Esophagus squamous epithelium (tissue), 4 donors: ENCODE measurements at regions not wholly inside any gene's neighbourhood (a gene's known extent, or its start where the extent isn't known, plus 50 kb on each side); places are given as distances from the start of the nearest gene placed in this dataset.

Experiments used
- CTCF ChIP-seq, 6 experiments: fragments of 450-650 bp in 4 of 6; fragments of 200-600 bp in 2 of 6; sonication (generic) in 2 of 6; IDR thresholded peaks; one replicate each; pipeline ENCODE4 v1.5.1; 2016 to 2019; ENCODE audit warnings: antibody characterized with exemption in 6 of 6, mild to moderate bottlenecking in 4 of 6, moderate library complexity in 4 of 6
- POLR2A ChIP-seq, 4 donors: fragments of 450-650 bp; IDR thresholded peaks; one replicate each; pipeline ENCODE4 v1.6.1; 2017; ENCODE audit warnings: antibody characterized with exemption in 4 of 4, mild to moderate bottlenecking in 4 of 4, moderate library complexity in 3 of 4

- TF ChIP-seq CTCF (IDR thresholded peaks at IDR 0.05), result no peak
- no peak for TF ChIP-seq POLR2A (IDR thresholded peaks at IDR 0.05)
Observed at GRCh38 chr16:5381481-5381880, 283.9 kb upstream of the EEF2KMT start.
